IMR-90 (cell line): ENCODE measurements at regions not wholly inside any gene's neighbourhood (a gene's known extent, or its start where the extent isn't known, plus 50 kb on each side); places are given as distances from the start of the nearest gene placed in this dataset.

Experiments used
- BHLHE40 ChIP-seq: fragments of 150-350 bp; IDR thresholded peaks from 2 replicates; pipeline ENCODE4 v1.6.1; 2016; ENCODE audit warnings: mild to moderate bottlenecking, low read depth, low read length
- CEBPB ChIP-seq: IDR thresholded peaks from 2 replicates; pipeline ENCODE4 v1.6.1; 2012; ENCODE audit warnings: low read depth, low read length, improper control_type of control experiment
- CHD1 ChIP-seq: IDR thresholded peaks from 2 replicates; pipeline ENCODE4 v1.6.1; 2012; ENCODE audit warnings: low read depth, low read length, improper control_type of control experiment
- CTCF ChIP-seq: conservative IDR thresholded peaks from 2 replicates; pipeline ENCODE4 v1.5.1; 2012; ENCODE audit warnings: mild to moderate bottlenecking, low read depth, low read length, improper control_type of control experiment
- ELK1 ChIP-seq: fragments of 150-350 bp; IDR thresholded peaks from 2 replicates; pipeline ENCODE4 v1.6.1; 2016; ENCODE audit warnings: low read depth, mild to moderate bottlenecking, low read length, moderate library complexity, borderline replicate concordance
- MAFK ChIP-seq: IDR thresholded peaks from 2 replicates; pipeline ENCODE4 v1.6.1; 2012; ENCODE audit warnings: low read depth, low read length, improper control_type of control experiment
- MXI1 ChIP-seq: IDR thresholded peaks from 2 replicates; pipeline ENCODE4 v1.6.1; 2012; ENCODE audit warnings: low read depth, mild to moderate bottlenecking, low read length, moderate library complexity, borderline replicate concordance
- NFE2L2 ChIP-seq: fragments of 150-350 bp; IDR thresholded peaks from 2 replicates; pipeline ENCODE4 v1.6.1; 2016; ENCODE audit warnings: low read depth, mild to moderate bottlenecking, low read length
- POLR2A ChIP-seq: IDR thresholded peaks from 2 replicates; pipeline ENCODE4 v1.6.1; 2012; ENCODE audit warnings: mild to moderate bottlenecking, low read depth, low read length
- RAD21 ChIP-seq: IDR thresholded peaks from 2 replicates; pipeline ENCODE4 v1.6.1; 2012; ENCODE audit warnings: low read length, improper control_type of control experiment
- RCOR1 ChIP-seq: IDR thresholded peaks from 2 replicates; pipeline ENCODE4 v1.6.1; 2012; ENCODE audit warnings: mild to moderate bottlenecking, low read length, improper control_type of control experiment; ENCODE audit not compliant: insufficient replicate concordance
- RFX5 ChIP-seq: IDR thresholded peaks from 2 replicates; pipeline ENCODE4 v1.8.0; 2012; ENCODE audit warnings: low read depth, mild to moderate bottlenecking, low read length, moderate library complexity

- no peak for TF ChIP-seq CEBPB
- TF ChIP-seq CTCF: no peak
- TF ChIP-seq BHLHE40: no peak
- no peak for TF ChIP-seq CHD1
- TF ChIP-seq POLR2A: no peak
- TF ChIP-seq MAFK: no peak
- no peak for TF ChIP-seq MXI1
- no peak for TF ChIP-seq RFX5
- no peak for TF ChIP-seq RAD21
- no peak for TF ChIP-seq ELK1
- TF ChIP-seq NFE2L2: no peak
- TF ChIP-seq RCOR1: no peak
Measured at GRCh38 chr13:40017662-40018262, 362.3 kb downstream of the COG6 start.
